ENCODE measurements at regions not wholly inside any gene's neighbourhood (a gene's known extent, or its start where the extent isn't known, plus 50 kb on each side); places are given as distances from the start of the nearest gene placed in this dataset.

DNA sequence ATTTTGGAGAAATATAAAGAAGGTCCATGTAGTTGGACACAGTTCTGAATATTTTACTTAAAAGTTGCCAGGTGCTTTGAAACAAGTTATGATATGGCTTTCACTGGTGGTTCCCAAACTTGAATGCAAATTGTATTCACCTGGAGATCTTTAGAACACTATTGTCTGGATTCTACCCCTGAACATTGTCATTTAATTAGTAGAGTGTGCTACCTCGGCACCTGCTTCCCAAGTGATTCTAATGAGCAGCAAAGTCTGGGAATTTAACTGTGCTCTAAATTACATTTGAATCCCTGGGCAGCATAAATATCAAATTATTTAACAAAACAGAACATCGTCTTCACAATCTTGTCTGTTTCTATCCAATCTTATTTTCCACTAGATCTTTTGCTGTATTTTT, 2483.3 kb downstream of the PCDH9 start:
- TF ChIP-seq EZH2phosphoT487 (IDR thresholded peaks at IDR 0.05; ENCODE audit: low read length) (no peak), EZH2 (optimal IDR thresholded peaks at IDR 0.05; ENCODE audit: low read depth, low read length) (no peak), CTCF (IDR thresholded peaks at IDR 0.05; ENCODE audit: low read length) (no peak)

DNA sequence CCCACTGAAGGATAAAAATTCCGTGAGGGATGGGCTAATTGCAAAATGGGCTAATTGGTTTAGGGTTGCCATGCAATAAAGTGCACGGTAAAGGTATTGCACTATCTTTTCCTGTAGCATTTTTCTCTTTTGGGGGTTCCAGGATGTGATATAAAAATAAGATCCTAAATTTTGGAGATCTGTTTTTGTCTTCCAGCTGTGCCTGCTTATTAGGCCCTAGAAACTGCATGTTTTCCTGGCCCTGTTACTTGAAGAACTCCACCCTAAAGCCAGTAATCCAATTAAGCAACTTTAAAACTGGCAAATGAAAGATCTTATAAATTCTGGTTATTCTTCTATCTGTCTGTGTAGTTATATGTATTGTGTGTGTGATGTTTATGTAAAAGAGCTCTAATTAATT, 2489.6 kb downstream of the PCDH9 start:
- Histone ChIP-seq H3K27me3 (replicated peaks; ENCODE audit: insufficient read depth, low read length) (no peaks in the 10 kb centered on the region), H3K27ac (ENCODE audit: low read length) (no peak overlapping the region), H2AFZ (ENCODE audit: low read length) (no peak overlapping the region), H3K9me2 (replicated peaks; ENCODE audit: insufficient read depth, low read length) (no peaks in the 10 kb centered on the region), H3K4me1 (ENCODE audit: low read length) (no peaks in the 10 kb centered on the region), H3K4me2 (ENCODE audit: low read depth, low read length) (no peak overlapping the region), H4K20me1 (ENCODE audit: insufficient read depth, low read length) (no peaks in the 10 kb centered on the region), H3K4me3 (ENCODE audit: low read length) (no peak overlapping the region), H3K79me2 (ENCODE audit: low read length) (no peaks in the 10 kb centered on the region), H3K9me3 (replicated peaks; ENCODE audit: insufficient read depth, low read length) (no peaks in the 10 kb centered on the region), H3K9ac (ENCODE audit: low read length) (no peak overlapping the region), H3F3A (ENCODE audit: insufficient read depth, low read length) (no peaks in the 10 kb centered on the region), H3K36me3 (replicated peaks; ENCODE audit: insufficient read depth, low read length) (no peaks in the 10 kb centered on the region)
- TF ChIP-seq CTCF (IDR thresholded peaks at IDR 0.05; ENCODE audit: low read length) (no peak), EZH2phosphoT487 (IDR thresholded peaks at IDR 0.05; ENCODE audit: low read length) (no peak), EZH2 (optimal IDR thresholded peaks at IDR 0.05; ENCODE audit: low read depth, low read length) (no peak)
- DNase-seq, result no peak

More for the DNA sequence above, 2483.3 kb downstream of the PCDH9 start:
- H3K9me2 ChIP-seq (replicated peaks; ENCODE audit: insufficient read depth, low read length), result no peaks in the 10 kb centered on the region
- DNase-seq, result no peak
- H3K27ac ChIP-seq (ENCODE audit: low read length), result no peak overlapping the region
- H4K20me1 ChIP-seq (ENCODE audit: insufficient read depth, low read length), result no peaks in the 10 kb centered on the region
- H3K36me3 ChIP-seq (replicated peaks; ENCODE audit: insufficient read depth, low read length), result no peaks in the 10 kb centered on the region
- no peak overlapping the region for H3K4me3 ChIP-seq (ENCODE audit: low read length)
- no peaks in the 10 kb centered on the region for H3K9me3 ChIP-seq (replicated peaks; ENCODE audit: insufficient read depth, low read length)
- H3K9ac ChIP-seq (ENCODE audit: low read length), result no peak overlapping the region
- H3K79me2 ChIP-seq (ENCODE audit: low read length), result no peaks in the 10 kb centered on the region
- no peaks in the 10 kb centered on the region for H3K27me3 ChIP-seq (replicated peaks; ENCODE audit: insufficient read depth, low read length)
- H3K4me2 ChIP-seq (ENCODE audit: low read depth, low read length), result no peak overlapping the region
- no peaks in the 10 kb centered on the region for H3F3A ChIP-seq (ENCODE audit: insufficient read depth, low read length)
- H3K4me1 ChIP-seq (ENCODE audit: low read length), result no peaks in the 10 kb centered on the region
- H2AFZ ChIP-seq (ENCODE audit: low read length), result no peak overlapping the region

DNA sequence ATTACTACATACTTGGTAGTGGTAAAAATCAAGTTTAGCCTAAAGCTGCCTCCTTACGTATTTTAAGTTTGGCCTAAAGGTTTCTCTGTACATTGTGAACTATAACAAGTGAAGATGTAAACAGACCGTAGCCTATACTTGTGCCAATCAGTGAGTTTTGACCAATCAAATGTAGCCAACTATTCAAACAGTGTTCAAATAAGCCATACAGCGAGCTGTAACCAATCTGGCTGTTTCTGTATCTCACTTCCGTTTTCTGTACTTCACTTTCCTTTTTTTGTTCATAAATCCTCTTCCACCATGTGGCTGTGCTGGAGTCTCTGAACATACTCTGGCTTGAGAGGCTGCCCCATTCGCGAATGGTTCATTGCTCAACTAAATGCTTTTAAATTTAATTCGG, 2504.6 kb downstream of the PCDH9 start:
- H3K27ac ChIP-seq (ENCODE audit: low read length), result no peak overlapping the region
- no peaks in the 10 kb centered on the region for H3K9me2 ChIP-seq (replicated peaks; ENCODE audit: insufficient read depth, low read length)
- no peaks in the 10 kb centered on the region for H4K20me1 ChIP-seq (ENCODE audit: insufficient read depth, low read length)
- no peaks in the 10 kb centered on the region for H3F3A ChIP-seq (ENCODE audit: insufficient read depth, low read length)
- DNase-seq, result no peak
- TF ChIP-seq CTCF (IDR thresholded peaks at IDR 0.05; ENCODE audit: low read length) (no peak), EZH2phosphoT487 (IDR thresholded peaks at IDR 0.05; ENCODE audit: low read length) (no peak), EZH2 (optimal IDR thresholded peaks at IDR 0.05; ENCODE audit: low read depth, low read length) (no peak)
- no peaks in the 10 kb centered on the region for H3K36me3 ChIP-seq (replicated peaks; ENCODE audit: insufficient read depth, low read length)
- no peaks in the 10 kb centered on the region for H3K27me3 ChIP-seq (replicated peaks; ENCODE audit: insufficient read depth, low read length)
- no peak overlapping the region for H3K9ac ChIP-seq (ENCODE audit: low read length)
- no peak overlapping the region for H3K4me2 ChIP-seq (ENCODE audit: low read depth, low read length)
- H3K4me1 ChIP-seq (ENCODE audit: low read length), result no peaks in the 10 kb centered on the region
- no peak overlapping the region for H2AFZ ChIP-seq (ENCODE audit: low read length)
- no peaks in the 10 kb centered on the region for H3K79me2 ChIP-seq (ENCODE audit: low read length)
- no peaks in the 10 kb centered on the region for H3K9me3 ChIP-seq (replicated peaks; ENCODE audit: insufficient read depth, low read length)
- no peak overlapping the region for H3K4me3 ChIP-seq (ENCODE audit: low read length)

Measured in MM.1S (cell line).